ENCODE measurements at regions not wholly inside any gene's neighbourhood (a gene's known extent, or its start where the extent isn't known, plus 50 kb on each side); places are given as distances from the start of the nearest gene placed in this dataset.
"Not testable (repeated sequence)": the region's sequence is repeated elsewhere in the genome, so short reads cannot be mapped to it uniquely, and the experiment has no call there.

- DNase-seq: no peak
These were observed 55.9 kb downstream of the BHLHE40 start for GRCh38 chr3:5035113-5035512.

- DNase-seq: no peak
These were observed 56.6 kb downstream of the BHLHE40 start for GRCh38 chr3:5035692-5036391.

- DNase-seq: no peak
These were observed 57.1 kb downstream of the BHLHE40 start for GRCh38 chr3:5036392-5036766.

- DNase-seq: no peak
These were observed 57.6 kb downstream of the BHLHE40 start for GRCh38 chr3:5036858-5037257.

- no peak for DNase-seq
These were observed 60.3 kb downstream of the BHLHE40 start for GRCh38 chr3:5039585-5039984.

GRCh38 chr3:5041315-5041714, 62.1 kb downstream of the BHLHE40 start:
- no peak for DNase-seq

GRCh38 chr3:5045961-5046360, 66.7 kb downstream of the BHLHE40 start:
- no peak for DNase-seq

GRCh38 chr3:5047764-5048419, 68.7 kb downstream of the BHLHE40 start:
- DNase-seq: no peak

- no peak for DNase-seq
These were observed 70.3 kb upstream of the ARL8B start for GRCh38 chr3:5051772-5052171.

- no peak for DNase-seq
These were observed 69.8 kb upstream of the ARL8B start for GRCh38 chr3:5052247-5052646.

GRCh38 chr3:5053021-5053831, 68.9 kb upstream of the ARL8B start:
- no peak for DNase-seq

GRCh38 chr3:5054098-5054497, 68.0 kb upstream of the ARL8B start:
- DNase-seq: no peak

GRCh38 chr3:5054579-5054978, 67.5 kb upstream of the ARL8B start:
- not testable (repeated sequence) for DNase-seq

- DNase-seq: peak; percentile 30
These were observed 66.6 kb upstream of the ARL8B start for GRCh38 chr3:5055357-5056110.

GRCh38 chr3:5056111-5056391, 66.0 kb upstream of the ARL8B start:
- DNase-seq: no peak

- DNase-seq: no peak
These were observed 64.8 kb upstream of the ARL8B start for GRCh38 chr3:5057272-5057671.

GRCh38 chr3:5057857-5058324, 64.2 kb upstream of the ARL8B start:
- peak; percentile 72 for DNase-seq

- no peak for DNase-seq
These were observed 63.6 kb upstream of the ARL8B start for GRCh38 chr3:5058471-5058951.

- no peak for DNase-seq
These were observed 62.3 kb upstream of the ARL8B start for GRCh38 chr3:5059782-5060181.

- DNase-seq: no peak
These were observed 60.9 kb upstream of the ARL8B start for GRCh38 chr3:5061218-5061569.

- DNase-seq: no peak
These were observed 58.4 kb upstream of the ARL8B start for GRCh38 chr3:5063724-5064123.

GRCh38 chr3:5068531-5069050, 53.5 kb upstream of the ARL8B start:
- no peak for DNase-seq

- no peak for DNase-seq
These were observed 52.5 kb upstream of the ARL8B start for GRCh38 chr3:5069627-5070026.

Measured in CD4-positive, alpha-beta T cell treated with Interferon gamma for 1 hour (primary cell).